Gastrocnemius medialis (tissue), 4 donors: ENCODE measurements at regions not wholly inside any gene's neighbourhood (a gene's known extent, or its start where the extent isn't known, plus 50 kb on each side); places are given as distances from the start of the nearest gene placed in this dataset.

ENCODE experiments used
- ATAC-seq, 2 donors: fragments of 150-250 bp; one replicate each; pipeline ENCODE4 v1.9.1; 2016
- DNase-seq, 2 donors: peaks; one replicate each; pipeline ENCODE4 v3.0.0-alpha.2; 2019
- H3K27ac ChIP-seq, 4 donors: fragments of 200-600 bp; sonication (generic); 1 replicate in 1 of 4; 2 replicates in 3 of 4; pipeline ENCODE4 v1.5.1; 2016 to 2018; ENCODE audit warnings: mild to moderate bottlenecking in 2 of 4, moderate library complexity in 1 of 4
- H3K27me3 ChIP-seq, 3 donors: fragments of 200-600 bp; sonication (generic) in 2 of 3; 1 replicate in 1 of 3; 2 replicates in 2 of 3; pipeline versions ENCODE4 v1.5.1 to v1.6.0; 2016 to 2019; ENCODE audit warnings: mild to moderate bottlenecking in 1 of 3, moderate library complexity in 1 of 3
- H3K36me3 ChIP-seq, 2 donors: fragments of 200-600 bp; sonication (generic) in 1 of 2; one replicate each; pipeline ENCODE4 v1.5.1; 2017 to 2018
- H3K4me1 ChIP-seq, 2 donors: fragments of 200-600 bp; sonication (generic) in 1 of 2; one replicate each; pipeline ENCODE4 v1.5.1; 2016 to 2017; ENCODE audit warnings: mild to moderate bottlenecking in 2 of 2
- H3K4me3 ChIP-seq, 4 donors: fragments of 200-600 bp; sonication (generic) in 3 of 4; 1 replicate in 1 of 4; 2 replicates in 3 of 4; pipeline ENCODE4 v1.5.1; 2016 to 2019; ENCODE audit warnings: mild to moderate bottlenecking in 2 of 4
- H3K9me3 ChIP-seq, 3 donors: fragments of 200-600 bp; sonication (generic) in 2 of 3; 1 replicate in 1 of 3; 2 replicates in 2 of 3; pipeline ENCODE4 v1.5.1; 2016 to 2019
- POLR2A ChIP-seq, 2 donors: fragments of 450-650 bp; IDR thresholded peaks; one replicate each; pipeline ENCODE4 v1.6.1; 2017; ENCODE audit warnings: antibody characterized with exemption in 2 of 2, mild to moderate bottlenecking in 2 of 2, moderate library complexity in 2 of 2
- in situ Hi-C, 4 donors: fragments of 200-750 bp; cut with MboI; loops; one replicate each; pipeline versions ENCODE4 v1.15.0 to v1.8.0; 2017; ENCODE audit warnings: low sequenced_read_pairs in 4 of 4
- intact Hi-C: fragments of 100-400 bp; cut with DNase I; formaldehyde crosslinking; loops from one replicate; pipeline ENCODE4 v1.15.1; 2023; ENCODE audit warnings: low total_unique reads
- TF ChIP-seq, protein P1 (sequence below), 5 experiments: fragments of 450-650 bp in 3 of 5; fragments of 200-600 bp in 2 of 5; sonication (generic) in 2 of 5; IDR thresholded peaks in 4 of 5; conservative IDR thresholded peaks in 1 of 5; 1 replicate in 4 of 5; 2 replicates in 1 of 5; pipeline ENCODE4 v1.5.1; 2016 to 2019; ENCODE audit warnings: antibody characterized with exemption in 5 of 5, mild to moderate bottlenecking in 3 of 5, moderate library complexity in 3 of 5

DNA sequence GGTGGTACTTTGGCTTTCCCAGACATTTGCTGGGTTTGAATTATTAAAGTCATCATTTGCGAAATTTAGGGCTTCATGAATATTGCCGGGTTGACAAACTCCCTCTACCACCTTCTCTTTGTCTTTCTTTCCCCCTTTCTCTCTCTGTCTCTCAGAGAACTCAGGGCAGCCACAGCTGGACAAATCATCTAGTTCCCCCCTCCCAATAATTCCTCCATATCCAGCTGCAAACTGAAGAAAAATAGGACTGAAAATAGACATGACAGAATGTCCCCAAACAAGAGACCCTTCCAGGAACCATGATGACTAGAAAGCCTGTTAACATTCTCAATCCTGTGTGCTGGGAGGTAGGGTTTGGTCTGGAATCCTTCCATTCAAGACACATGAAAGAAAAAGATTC is 67.1 kb upstream of the TBX5 start:
- no peak overlapping the region for H3K4me3 ChIP-seq
- in situ Hi-C loops (no loop called here), intact Hi-C loops (no loop called here)
- H3K9me3 ChIP-seq, result no peaks in the 10 kb centered on the region
- H3K27ac ChIP-seq, result no peak overlapping the region
- TF ChIP-seq, protein P1, sequence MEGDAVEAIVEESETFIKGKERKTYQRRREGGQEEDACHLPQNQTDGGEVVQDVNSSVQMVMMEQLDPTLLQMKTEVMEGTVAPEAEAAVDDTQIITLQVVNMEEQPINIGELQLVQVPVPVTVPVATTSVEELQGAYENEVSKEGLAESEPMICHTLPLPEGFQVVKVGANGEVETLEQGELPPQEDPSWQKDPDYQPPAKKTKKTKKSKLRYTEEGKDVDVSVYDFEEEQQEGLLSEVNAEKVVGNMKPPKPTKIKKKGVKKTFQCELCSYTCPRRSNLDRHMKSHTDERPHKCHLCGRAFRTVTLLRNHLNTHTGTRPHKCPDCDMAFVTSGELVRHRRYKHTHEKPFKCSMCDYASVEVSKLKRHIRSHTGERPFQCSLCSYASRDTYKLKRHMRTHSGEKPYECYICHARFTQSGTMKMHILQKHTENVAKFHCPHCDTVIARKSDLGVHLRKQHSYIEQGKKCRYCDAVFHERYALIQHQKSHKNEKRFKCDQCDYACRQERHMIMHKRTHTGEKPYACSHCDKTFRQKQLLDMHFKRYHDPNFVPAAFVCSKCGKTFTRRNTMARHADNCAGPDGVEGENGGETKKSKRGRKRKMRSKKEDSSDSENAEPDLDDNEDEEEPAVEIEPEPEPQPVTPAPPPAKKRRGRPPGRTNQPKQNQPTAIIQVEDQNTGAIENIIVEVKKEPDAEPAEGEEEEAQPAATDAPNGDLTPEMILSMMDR (IDR thresholded peaks at IDR 0.05 in 4 of 5, conservative IDR thresholded peaks at IDR 0.05 in 1 of 5), result no peak
- no peak for TF ChIP-seq POLR2A (IDR thresholded peaks at IDR 0.05)
- H3K4me1 ChIP-seq, result no peaks in the 10 kb centered on the region
- H3K36me3 ChIP-seq, result no peaks in the 10 kb centered on the region
- peaks cover 2 to 17% (median 5%) of the 10 kb centered on the region in 3 donors for H3K27me3 ChIP-seq
- ATAC-seq (no peak), DNase-seq (no peak)

DNA sequence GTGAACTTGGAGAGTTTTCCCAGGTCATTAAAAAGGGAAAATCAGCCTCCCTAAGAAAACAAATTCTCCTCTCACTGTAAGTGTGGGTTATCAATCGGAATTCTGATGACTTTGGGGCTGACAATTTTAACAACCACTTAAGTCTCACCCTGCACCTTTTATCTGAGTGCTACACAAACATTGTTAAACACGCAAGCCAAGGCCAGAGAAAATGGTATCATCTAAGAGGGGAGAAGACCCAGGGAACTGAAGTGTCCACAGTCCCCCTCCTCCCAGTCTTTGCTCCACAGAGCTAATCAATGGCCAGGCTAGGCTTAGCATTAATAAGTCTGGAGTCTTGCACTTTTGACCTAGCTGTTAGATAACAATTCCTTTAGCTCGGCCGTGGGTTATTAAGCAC is 51.7 kb upstream of the TBX5 start:
- no peak overlapping the region for H3K27ac ChIP-seq
- no peak for ATAC-seq
- H3K9me3 ChIP-seq, result no peaks in the 10 kb centered on the region
- H3K36me3 ChIP-seq, result no peaks in the 10 kb centered on the region
- in situ Hi-C loops, result no loop called here
- no peaks in the 10 kb centered on the region for H3K4me1 ChIP-seq
- no peak for DNase-seq
- TF ChIP-seq POLR2A (IDR thresholded peaks at IDR 0.05), result no peak
- TF ChIP-seq, protein P1 (IDR thresholded peaks at IDR 0.05 in 4 of 5, conservative IDR thresholded peaks at IDR 0.05 in 1 of 5), result no peak
- peaks cover 0 to 12% (median 3%) of the 10 kb centered on the region in 3 donors for H3K27me3 ChIP-seq
- no peak overlapping the region for H3K4me3 ChIP-seq
- intact Hi-C loops, result no loop called here
